ENCODE measurements at regions not wholly inside any gene's neighbourhood (a gene's known extent, or its start where the extent isn't known, plus 50 kb on each side); places are given as distances from the start of the nearest gene placed in this dataset.

GRCh38 chrX:33333271-33333670, 121.9 kb upstream of the DMD start:
- TF ChIP-seq CTCF (IDR thresholded peaks at IDR 0.05 in 4 of 5, conservative IDR thresholded peaks at IDR 0.05 in 1 of 5) (no peak), POLR2A (IDR thresholded peaks at IDR 0.05) (no peak)

All from gastrocnemius medialis (tissue), 4 donors.